PC-9 (cell line): ENCODE measurements at regions not wholly inside any gene's neighbourhood (a gene's known extent, or its start where the extent isn't known, plus 50 kb on each side); places are given as distances from the start of the nearest gene placed in this dataset.

Source experiments
- BruUV-seq: library from RNA; stranded (reverse); fragments of 400-500 nt; replicated peaks from 2 replicates; lab custom pipeline; 2021; lab: Mats Ljungman, UMichigan
- CTCF ChIA-PET: fragments of 300-600 bp; sonication (Branson Sonifier 250); formaldehyde crosslinking; loops from one replicate; lab custom pipeline; 2022; ENCODE audit warnings: antibody characterized with exemption; lab: Charles Lee
- POLR2A ChIA-PET: fragments of 300-600 bp; sonication (Branson Sonifier 250); formaldehyde crosslinking; loops from one replicate; lab custom pipeline; 2022; ENCODE audit warnings: antibody characterized with exemption; ENCODE audit not compliant: unreplicated experiment; lab: Charles Lee
- DNase-seq, 2 experiments: peaks; one replicate each; pipeline versions ENCODE4 v3.0.0 to v3.0.0-alpha.2; 2015 to 2022; ENCODE audit warnings: mixed read lengths in 1 of 2
- H2AFZ ChIP-seq: fragments of 200-600 bp; sonication (generic); 2 replicates; pipeline ENCODE4 v1.8.1; 2017; ENCODE audit warnings: antibody characterized with exemption
- H3F3A ChIP-seq: fragments of 200-600 bp; sonication (generic); 2 replicates; pipeline ENCODE4 v1.8.1; 2017; ENCODE audit warnings: antibody characterized with exemption, mild to moderate bottlenecking, low read depth; ENCODE audit not compliant: insufficient read depth
- H3K27ac ChIP-seq: fragments of 200-600 bp; sonication (generic); 2 replicates; pipeline ENCODE4 v1.6.1; 2016; ENCODE audit warnings: mixed run types
- H3K27me3 ChIP-seq: fragments of 200-600 bp; sonication (generic); 2 replicates; pipeline ENCODE4 v1.6.1; 2016; ENCODE audit warnings: low read depth, mixed run types; ENCODE audit not compliant: insufficient read depth
- H3K36me3 ChIP-seq: fragments of 200-600 bp; sonication (generic); 2 replicates; pipeline ENCODE4 v1.6.1; 2016; ENCODE audit warnings: low read depth, mixed run types
- H3K4me1 ChIP-seq: fragments of 200-600 bp; sonication (generic); replicated peaks from 2 replicates; pipeline ENCODE4 v1.6.1; 2016; ENCODE audit warnings: mixed run types; ENCODE audit not compliant: insufficient read depth
- H3K4me2 ChIP-seq: fragments of 200-600 bp; sonication (generic); 2 replicates; pipeline ENCODE4 v1.6.1; 2017; ENCODE audit warnings: mixed run types
- H3K4me3 ChIP-seq: fragments of 200-600 bp; sonication (generic); 2 replicates; pipeline ENCODE4 v1.6.1; 2016; ENCODE audit warnings: mixed run types
- H3K79me2 ChIP-seq: fragments of 200-600 bp; sonication (generic); 2 replicates; pipeline ENCODE4 v1.6.1; 2017; ENCODE audit warnings: low read depth, mixed run types
- H3K9me2 ChIP-seq: fragments of 200-600 bp; sonication (generic); 2 replicates; pipeline ENCODE4 v1.8.1; 2017; ENCODE audit warnings: mild to moderate bottlenecking; ENCODE audit not compliant: insufficient read depth
- H3K9me3 ChIP-seq: fragments of 200-600 bp; sonication (generic); 2 replicates; pipeline ENCODE4 v1.8.1; 2016; ENCODE audit warnings: low read depth; ENCODE audit not compliant: insufficient read depth
- H4K20me1 ChIP-seq: fragments of 200-600 bp; sonication (generic); 2 replicates; pipeline ENCODE4 v1.8.1; 2017; ENCODE audit not compliant: insufficient read depth
- EZH2 ChIP-seq: fragments of 200-600 bp; sonication (generic); IDR thresholded peaks from 2 replicates; pipeline ENCODE4 v1.8.0; 2017; ENCODE audit warnings: antibody characterized with exemption, low read depth
- intact Hi-C: fragments of 100-400 bp; cut with micrococcal nuclease; formaldehyde crosslinking; loops from one replicate; pipeline ENCODE4 v1.10.0; 2022; ENCODE audit not compliant: unreplicated experiment
- TF ChIP-seq, protein P1 (sequence below): fragments of 200-600 bp; sonication (generic); conservative IDR thresholded peaks from 2 replicates; pipeline ENCODE4 v1.6.1; 2017; ENCODE audit warnings: mixed run types, antibody characterized with exemption, mild to moderate bottlenecking, moderate library complexity

GRCh38 chr9:95606489-95607350, 89.9 kb upstream of the PTCH1 start:
- Histone ChIP-seq H3K9me3 (no peaks in the 10 kb centered on the region), H2AFZ (no peak overlapping the region), H3K4me1 (no peaks in the 10 kb centered on the region), H3K36me3 (no peaks in the 10 kb centered on the region), H3K27ac (no peak overlapping the region), H3K9me2 (no peaks in the 10 kb centered on the region), H3K27me3 (peaks cover 86% of the 10 kb centered on the region), H3F3A (no peaks in the 10 kb centered on the region), H3K4me3 (no peak overlapping the region), H3K4me2 (no peak overlapping the region), H4K20me1 (no peaks in the 10 kb centered on the region), H3K79me2 (no peaks in the 10 kb centered on the region)
- DNase-seq, result no peak
- ChIA-PET CTCF (interaction anchor here (0.6 kb wide), 1 partner anchor 643 kb away, joined by 3 read pairs; no protein-coding TSS in a partner anchor), POLR2A (no interaction called here)
- BruUV-seq, result no TSS peak
- intact Hi-C loops, result no loop called here
- TF ChIP-seq, protein P1, sequence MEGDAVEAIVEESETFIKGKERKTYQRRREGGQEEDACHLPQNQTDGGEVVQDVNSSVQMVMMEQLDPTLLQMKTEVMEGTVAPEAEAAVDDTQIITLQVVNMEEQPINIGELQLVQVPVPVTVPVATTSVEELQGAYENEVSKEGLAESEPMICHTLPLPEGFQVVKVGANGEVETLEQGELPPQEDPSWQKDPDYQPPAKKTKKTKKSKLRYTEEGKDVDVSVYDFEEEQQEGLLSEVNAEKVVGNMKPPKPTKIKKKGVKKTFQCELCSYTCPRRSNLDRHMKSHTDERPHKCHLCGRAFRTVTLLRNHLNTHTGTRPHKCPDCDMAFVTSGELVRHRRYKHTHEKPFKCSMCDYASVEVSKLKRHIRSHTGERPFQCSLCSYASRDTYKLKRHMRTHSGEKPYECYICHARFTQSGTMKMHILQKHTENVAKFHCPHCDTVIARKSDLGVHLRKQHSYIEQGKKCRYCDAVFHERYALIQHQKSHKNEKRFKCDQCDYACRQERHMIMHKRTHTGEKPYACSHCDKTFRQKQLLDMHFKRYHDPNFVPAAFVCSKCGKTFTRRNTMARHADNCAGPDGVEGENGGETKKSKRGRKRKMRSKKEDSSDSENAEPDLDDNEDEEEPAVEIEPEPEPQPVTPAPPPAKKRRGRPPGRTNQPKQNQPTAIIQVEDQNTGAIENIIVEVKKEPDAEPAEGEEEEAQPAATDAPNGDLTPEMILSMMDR, result no peak
- no peak for TF ChIP-seq EZH2

GRCh38 chr9:95605816-95606488, 89.2 kb upstream of the PTCH1 start:
- Histone ChIP-seq H3K4me2 (no peak overlapping the region), H3K79me2 (no peaks in the 10 kb centered on the region), H3K9me2 (no peaks in the 10 kb centered on the region), H2AFZ (no peak overlapping the region), H4K20me1 (no peaks in the 10 kb centered on the region), H3F3A (no peaks in the 10 kb centered on the region), H3K27ac (no peak overlapping the region), H3K4me3 (no peak overlapping the region), H3K36me3 (no peaks in the 10 kb centered on the region), H3K9me3 (no peaks in the 10 kb centered on the region), H3K27me3 (peaks cover 83% of the 10 kb centered on the region), H3K4me1 (no peaks in the 10 kb centered on the region)
- TF ChIP-seq, protein P1, result no peak
- no peak for TF ChIP-seq EZH2
- intact Hi-C loops, result no loop called here
- no peak for DNase-seq
- CTCF ChIA-PET, result no interaction called here
- POLR2A ChIA-PET, result no interaction called here
- BruUV-seq, result no TSS peak

DNA sequence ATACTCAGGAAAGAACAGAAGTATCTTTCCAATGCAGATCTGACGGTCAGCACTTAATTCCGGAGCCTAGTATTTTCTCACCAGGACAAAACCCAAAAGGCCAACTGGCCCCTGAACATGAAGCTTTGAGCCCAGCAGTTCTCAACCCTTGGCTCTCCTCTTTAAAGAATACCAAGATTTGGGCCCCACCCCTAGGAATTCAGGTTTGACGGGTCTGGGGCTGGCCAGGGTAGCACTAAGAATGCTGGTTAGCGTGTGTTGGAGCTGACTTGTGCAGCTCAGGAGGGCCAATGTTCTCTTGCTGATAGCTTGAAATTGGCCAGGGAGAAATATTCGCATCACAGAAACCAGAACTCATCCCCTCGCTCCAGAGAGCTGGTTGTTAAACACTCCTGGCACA, 88.3 kb upstream of the PTCH1 start:
- H3K27me3 ChIP-seq, result peaks cover 86% of the 10 kb centered on the region
- H3K9me2 ChIP-seq, result no peaks in the 10 kb centered on the region
- CTCF ChIA-PET, result no interaction called here
- H2AFZ ChIP-seq, result no peak overlapping the region
- H3K4me1 ChIP-seq, result no peaks in the 10 kb centered on the region
- no peaks in the 10 kb centered on the region for H3K36me3 ChIP-seq
- H3K4me2 ChIP-seq, result no peak overlapping the region
- POLR2A ChIA-PET, result interaction anchor here (0.6 kb wide), 1 partner anchor 151 kb away, joined by 3 read pairs; no protein-coding TSS in a partner anchor
- H3K27ac ChIP-seq, result no peak overlapping the region
- DNase-seq, result no peak
- BruUV-seq, result no TSS peak
- H3K9me3 ChIP-seq, result no peaks in the 10 kb centered on the region
- intact Hi-C loops, result no loop called here
- H3K4me3 ChIP-seq, result no peak overlapping the region
- H4K20me1 ChIP-seq, result no peaks in the 10 kb centered on the region
- no peak for TF ChIP-seq EZH2
- TF ChIP-seq, protein P1, result no peak
- H3F3A ChIP-seq, result no peaks in the 10 kb centered on the region
- no peaks in the 10 kb centered on the region for H3K79me2 ChIP-seq
